ENCODE measurements at regions not wholly inside any gene's neighbourhood (a gene's known extent, or its start where the extent isn't known, plus 50 kb on each side); places are given as distances from the start of the nearest gene placed in this dataset.

- DNase-seq (no peak), ATAC-seq (no peak)
- Histone ChIP-seq H3K9me3 (no peaks in the 10 kb centered on the region), H3K4me3 (no peak overlapping the region), H3K27me3 (no peaks in the 10 kb centered on the region), H3K36me3 (no peaks in the 10 kb centered on the region), H3K27ac (no peak overlapping the region), H3K4me1 (no peaks in the 10 kb centered on the region)
- intact Hi-C loops (cut with DNase I) = no loop called here
- TF ChIP-seq, protein P1, sequence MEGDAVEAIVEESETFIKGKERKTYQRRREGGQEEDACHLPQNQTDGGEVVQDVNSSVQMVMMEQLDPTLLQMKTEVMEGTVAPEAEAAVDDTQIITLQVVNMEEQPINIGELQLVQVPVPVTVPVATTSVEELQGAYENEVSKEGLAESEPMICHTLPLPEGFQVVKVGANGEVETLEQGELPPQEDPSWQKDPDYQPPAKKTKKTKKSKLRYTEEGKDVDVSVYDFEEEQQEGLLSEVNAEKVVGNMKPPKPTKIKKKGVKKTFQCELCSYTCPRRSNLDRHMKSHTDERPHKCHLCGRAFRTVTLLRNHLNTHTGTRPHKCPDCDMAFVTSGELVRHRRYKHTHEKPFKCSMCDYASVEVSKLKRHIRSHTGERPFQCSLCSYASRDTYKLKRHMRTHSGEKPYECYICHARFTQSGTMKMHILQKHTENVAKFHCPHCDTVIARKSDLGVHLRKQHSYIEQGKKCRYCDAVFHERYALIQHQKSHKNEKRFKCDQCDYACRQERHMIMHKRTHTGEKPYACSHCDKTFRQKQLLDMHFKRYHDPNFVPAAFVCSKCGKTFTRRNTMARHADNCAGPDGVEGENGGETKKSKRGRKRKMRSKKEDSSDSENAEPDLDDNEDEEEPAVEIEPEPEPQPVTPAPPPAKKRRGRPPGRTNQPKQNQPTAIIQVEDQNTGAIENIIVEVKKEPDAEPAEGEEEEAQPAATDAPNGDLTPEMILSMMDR (IDR thresholded peaks at IDR 0.05) = no peak
Observed at GRCh38 chr4:79763486-79764075, 309.4 kb downstream of the ANTXR2 start.

- TF ChIP-seq, protein P1 (IDR thresholded peaks at IDR 0.05) = no peak
- Histone ChIP-seq H3K4me3 (no peak overlapping the region), H3K9me3 (no peaks in the 10 kb centered on the region), H3K27me3 (no peaks in the 10 kb centered on the region), H3K36me3 (no peaks in the 10 kb centered on the region), H3K4me1 (no peaks in the 10 kb centered on the region), H3K27ac (no peak overlapping the region)
- DNase-seq (no peak), ATAC-seq (no peak)
- intact Hi-C loops (cut with DNase I) = no loop called here
Observed at GRCh38 chr4:79759793-79760192, 313.2 kb downstream of the ANTXR2 start.

- Histone ChIP-seq H3K9me3 (no peaks in the 10 kb centered on the region), H3K27me3 (no peaks in the 10 kb centered on the region), H3K4me3 (no peak overlapping the region), H3K27ac (no peak overlapping the region), H3K4me1 (no peaks in the 10 kb centered on the region), H3K36me3 (no peaks in the 10 kb centered on the region)
- ATAC-seq = no peak
- no peak for DNase-seq
- intact Hi-C loops (cut with DNase I) = no loop called here
- TF ChIP-seq, protein P1 (IDR thresholded peaks at IDR 0.05) = no peak
Observed at GRCh38 chr4:79757600-79757999, 315.4 kb downstream of the ANTXR2 start.

GRCh38 chr4:79756140-79756895, 316.7 kb downstream of the ANTXR2 start:
- H3K4me1 ChIP-seq = no peaks in the 10 kb centered on the region
- no peak overlapping the region for H3K4me3 ChIP-seq
- DNase-seq (no peak), ATAC-seq (no peak)
- no peaks in the 10 kb centered on the region for H3K27me3 ChIP-seq
- no peak overlapping the region for H3K27ac ChIP-seq
- TF ChIP-seq, protein P1 (IDR thresholded peaks at IDR 0.05) = no peak
- H3K9me3 ChIP-seq = no peaks in the 10 kb centered on the region
- intact Hi-C loops (cut with DNase I) = no loop called here
- no peaks in the 10 kb centered on the region for H3K36me3 ChIP-seq

DNA sequence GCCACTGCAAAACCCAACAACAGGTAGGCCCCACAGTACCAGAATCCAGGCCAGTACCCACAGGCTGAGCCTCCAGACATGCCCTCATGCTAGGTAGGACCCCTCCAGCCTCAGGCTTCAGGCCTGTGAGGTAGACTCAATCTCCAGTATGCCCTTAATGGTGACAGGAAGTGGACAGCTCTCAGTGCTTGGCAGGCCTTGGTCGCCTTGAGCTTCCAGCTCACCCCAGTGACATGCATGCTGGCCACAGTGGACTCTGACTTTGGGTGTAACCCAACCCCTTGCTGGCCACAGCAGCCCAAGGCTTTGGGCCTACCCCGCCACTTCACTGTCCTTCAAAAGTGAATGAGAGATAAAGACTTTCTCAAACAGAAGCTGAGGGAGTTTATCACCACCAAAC, 324.2 kb downstream of the ANTXR2 start:
- intact Hi-C loops (cut with DNase I) = no loop called here
- ATAC-seq (no peak), DNase-seq (peak; percentile 33)
- TF ChIP-seq, protein P1 (IDR thresholded peaks at IDR 0.05) = no peak
- Histone ChIP-seq H3K27me3 (no peaks in the 10 kb centered on the region), H3K9me3 (no peaks in the 10 kb centered on the region), H3K27ac (no peak overlapping the region), H3K4me1 (no peaks in the 10 kb centered on the region), H3K36me3 (no peaks in the 10 kb centered on the region), H3K4me3 (no peak overlapping the region)

Measured in upper lobe of right lung (tissue), 1 donor.